ENCODE measurements at regions not wholly inside any gene's neighbourhood (a gene's known extent, or its start where the extent isn't known, plus 50 kb on each side); places are given as distances from the start of the nearest gene placed in this dataset.

- DNase-seq (ENCODE audit: extremely low read depth in 1 of 2, low read depth in 1 of 2) = no peak
Observed at GRCh38 chr12:127550271-127550670, 716.7 kb upstream of the TMEM132C start.

GRCh38 chr12:127552838-127553237, 714.1 kb upstream of the TMEM132C start:
- no peak for DNase-seq (ENCODE audit: extremely low read depth in 1 of 2, low read depth in 1 of 2)

- no peak for DNase-seq (ENCODE audit: extremely low read depth in 1 of 2, low read depth in 1 of 2)
Observed at GRCh38 chr12:127555071-127555470, 711.9 kb upstream of the TMEM132C start.

GRCh38 chr12:127556231-127556886, 710.6 kb upstream of the TMEM132C start:
- no peak for DNase-seq (ENCODE audit: extremely low read depth in 1 of 2, low read depth in 1 of 2)

- DNase-seq (ENCODE audit: extremely low read depth in 1 of 2, low read depth in 1 of 2) = no peak
Observed at GRCh38 chr12:127558361-127558760, 708.6 kb upstream of the TMEM132C start.

GRCh38 chr12:127559349-127560040, 707.5 kb upstream of the TMEM132C start:
- DNase-seq (ENCODE audit: extremely low read depth in 1 of 2, low read depth in 1 of 2) = no peak

- no peak for DNase-seq (ENCODE audit: extremely low read depth in 1 of 2, low read depth in 1 of 2)
Observed at GRCh38 chr12:127560041-127560478, 706.9 kb upstream of the TMEM132C start.

- no peak for DNase-seq (ENCODE audit: extremely low read depth in 1 of 2, low read depth in 1 of 2)
Observed at GRCh38 chr12:127562816-127563215, 704.2 kb upstream of the TMEM132C start.

GRCh38 chr12:127565241-127565640, 701.7 kb upstream of the TMEM132C start:
- DNase-seq (ENCODE audit: extremely low read depth in 1 of 2, low read depth in 1 of 2) = no peak

- no peak for DNase-seq (ENCODE audit: extremely low read depth in 1 of 2, low read depth in 1 of 2)
Observed at GRCh38 chr12:127567531-127567930, 699.4 kb upstream of the TMEM132C start.

- no peak for DNase-seq (ENCODE audit: extremely low read depth in 1 of 2, low read depth in 1 of 2)
Observed at GRCh38 chr12:127570387-127570786, 696.6 kb upstream of the TMEM132C start.

GRCh38 chr12:127570793-127571360, 696.1 kb upstream of the TMEM132C start:
- DNase-seq (ENCODE audit: extremely low read depth in 1 of 2, low read depth in 1 of 2) = no peak

GRCh38 chr12:127571578-127571977, 695.4 kb upstream of the TMEM132C start:
- no peak for DNase-seq (ENCODE audit: extremely low read depth in 1 of 2, low read depth in 1 of 2)

- no peak for DNase-seq (ENCODE audit: extremely low read depth in 1 of 2, low read depth in 1 of 2)
Observed at GRCh38 chr12:127579446-127579845, 687.5 kb upstream of the TMEM132C start.

GRCh38 chr12:127582074-127582473, 684.9 kb upstream of the TMEM132C start:
- DNase-seq (ENCODE audit: extremely low read depth in 1 of 2, low read depth in 1 of 2) = no peak

- DNase-seq (ENCODE audit: extremely low read depth in 1 of 2, low read depth in 1 of 2) = no peak
Observed at GRCh38 chr12:127583041-127583440, 683.9 kb upstream of the TMEM132C start.

GRCh38 chr12:127588249-127588648, 678.7 kb upstream of the TMEM132C start:
- DNase-seq (ENCODE audit: extremely low read depth in 1 of 2, low read depth in 1 of 2) = no peak

- DNase-seq (ENCODE audit: extremely low read depth in 1 of 2, low read depth in 1 of 2) = no peak
Observed at GRCh38 chr12:127589541-127589940, 677.4 kb upstream of the TMEM132C start.

GRCh38 chr12:127590868-127591267, 676.1 kb upstream of the TMEM132C start:
- no peak for DNase-seq (ENCODE audit: extremely low read depth in 1 of 2, low read depth in 1 of 2)

GRCh38 chr12:127592245-127592644, 674.7 kb upstream of the TMEM132C start:
- no peak for DNase-seq (ENCODE audit: extremely low read depth in 1 of 2, low read depth in 1 of 2)

- no peak for DNase-seq (ENCODE audit: extremely low read depth in 1 of 2, low read depth in 1 of 2)
Observed at GRCh38 chr12:127594351-127594970, 672.5 kb upstream of the TMEM132C start.

- DNase-seq (ENCODE audit: extremely low read depth in 1 of 2, low read depth in 1 of 2) = no peak
Observed at GRCh38 chr12:127595506-127595905, 671.5 kb upstream of the TMEM132C start.

Data from activated CD8-positive, alpha-beta memory T cell treated with anti-CD3 and anti-CD28 coated beads for 1 hour (primary cell).